Spleen (tissue), 7 donors: ENCODE measurements at regions not wholly inside any gene's neighbourhood (a gene's known extent, or its start where the extent isn't known, plus 50 kb on each side); places are given as distances from the start of the nearest gene placed in this dataset.

Source experiments
- POLR2A ChIP-seq, 3 donors: fragments of 450-650 bp; IDR thresholded peaks; one replicate each; pipeline ENCODE4 v1.5.1; 2017; ENCODE audit warnings: antibody characterized with exemption in 3 of 3, mild to moderate bottlenecking in 1 of 3
- POLR2AphosphoS5 ChIP-seq, 3 donors: sonication (generic); formaldehyde crosslinking; IDR thresholded peaks; one replicate each; pipeline ENCODE4 v1.5.1; 2017; ENCODE audit warnings: antibody characterized with exemption in 3 of 3
- TF ChIP-seq, protein P1 (sequence below), 11 experiments: fragments of 200-600 bp in 7 of 11; fragments of 450-650 bp in 4 of 11; sonication (generic) in 4 of 11; IDR thresholded peaks in 8 of 11; conservative IDR thresholded peaks in 3 of 11; 1 replicate in 7 of 11; 2 replicates in 4 of 11; pipeline versions ENCODE4 v1.4.0 to v1.8.0; 2016 to 2021; ENCODE audit warnings: antibody characterized with exemption in 11 of 11, inconsistent platforms in 4 of 11, mild to moderate bottlenecking in 1 of 11
- donor health status: DM: no; HTN: no; CAD: no; lungs with moderate emphysema.
- donor health status: DM: no; HTN: no; CAD: no.
- donor health status: DM: no; HTN: no; CAD: no.

DNA sequence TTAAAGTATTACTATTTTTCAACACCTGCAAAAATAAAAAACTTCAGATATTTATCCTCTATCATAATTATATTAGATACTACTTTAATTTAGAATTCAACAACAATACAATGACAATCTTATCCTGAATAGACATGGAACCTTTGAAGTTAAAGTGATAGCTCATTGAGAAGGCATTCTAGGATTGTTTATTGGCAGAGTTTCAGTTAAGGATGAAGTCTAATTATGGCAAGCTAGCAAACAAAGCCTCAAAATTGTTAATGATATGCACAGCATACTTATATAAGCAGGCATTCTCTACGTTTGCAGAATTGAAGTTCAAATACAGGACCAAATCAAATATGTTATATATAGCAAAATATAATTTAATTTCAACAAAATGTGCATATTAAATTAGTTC, 91.2 kb upstream of the ABI3BP start:
- TF ChIP-seq POLR2AphosphoS5 (IDR thresholded peaks at IDR 0.05) (no peak), POLR2A (IDR thresholded peaks at IDR 0.05) (no peak)
- TF ChIP-seq, protein P1, sequence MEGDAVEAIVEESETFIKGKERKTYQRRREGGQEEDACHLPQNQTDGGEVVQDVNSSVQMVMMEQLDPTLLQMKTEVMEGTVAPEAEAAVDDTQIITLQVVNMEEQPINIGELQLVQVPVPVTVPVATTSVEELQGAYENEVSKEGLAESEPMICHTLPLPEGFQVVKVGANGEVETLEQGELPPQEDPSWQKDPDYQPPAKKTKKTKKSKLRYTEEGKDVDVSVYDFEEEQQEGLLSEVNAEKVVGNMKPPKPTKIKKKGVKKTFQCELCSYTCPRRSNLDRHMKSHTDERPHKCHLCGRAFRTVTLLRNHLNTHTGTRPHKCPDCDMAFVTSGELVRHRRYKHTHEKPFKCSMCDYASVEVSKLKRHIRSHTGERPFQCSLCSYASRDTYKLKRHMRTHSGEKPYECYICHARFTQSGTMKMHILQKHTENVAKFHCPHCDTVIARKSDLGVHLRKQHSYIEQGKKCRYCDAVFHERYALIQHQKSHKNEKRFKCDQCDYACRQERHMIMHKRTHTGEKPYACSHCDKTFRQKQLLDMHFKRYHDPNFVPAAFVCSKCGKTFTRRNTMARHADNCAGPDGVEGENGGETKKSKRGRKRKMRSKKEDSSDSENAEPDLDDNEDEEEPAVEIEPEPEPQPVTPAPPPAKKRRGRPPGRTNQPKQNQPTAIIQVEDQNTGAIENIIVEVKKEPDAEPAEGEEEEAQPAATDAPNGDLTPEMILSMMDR (IDR thresholded peaks at IDR 0.05 in 8 of 11, conservative IDR thresholded peaks at IDR 0.05 in 3 of 11), result no peak
